ENCODE measurements at regions not wholly inside any gene's neighbourhood (a gene's known extent, or its start where the extent isn't known, plus 50 kb on each side); places are given as distances from the start of the nearest gene placed in this dataset.

- TF ChIP-seq CTCF (IDR thresholded peaks at IDR 0.05) (no peak), POLR2A (IDR thresholded peaks at IDR 0.05) (no peak)
These were observed 63.8 kb upstream of the EIF2S2 start for GRCh38 chr20:34175879-34176278.

Data from upper lobe of left lung (tissue), 4 donors.